Colonic mucosa (tissue), 4 donors: ENCODE measurements at regions not wholly inside any gene's neighbourhood (a gene's known extent, or its start where the extent isn't known, plus 50 kb on each side); places are given as distances from the start of the nearest gene placed in this dataset.

Experiments
- DNase-seq: peaks from one replicate; pipeline ENCODE4 v3.0.0-alpha.2; 2020
- H3K27ac ChIP-seq: fragments of 200-600 bp; one replicate; pipeline ENCODE4 v1.8.0; 2021
- H3K27me3 ChIP-seq: fragments of 200-600 bp; one replicate; pipeline ENCODE4 v1.8.0; 2021
- H3K36me3 ChIP-seq: fragments of 200-600 bp; one replicate; pipeline ENCODE4 v1.8.0; 2021
- H3K4me1 ChIP-seq: fragments of 200-600 bp; one replicate; pipeline ENCODE4 v1.8.0; 2021; ENCODE audit warnings: mild to moderate bottlenecking
- H3K4me3 ChIP-seq: fragments of 200-600 bp; one replicate; pipeline ENCODE4 v1.8.0; 2021
- H3K9ac ChIP-seq, 2 donors: one replicate each; pipeline ENCODE4 v1.7.0; 2013; ENCODE audit warnings: control low read depth in 2 of 2, low read depth in 2 of 2, low read length in 2 of 2
- H3K9me3 ChIP-seq: fragments of 200-600 bp; one replicate; pipeline ENCODE4 v1.8.0; 2021
- CTCF ChIP-seq: fragments of 200-600 bp; IDR thresholded peaks from one replicate; pipeline ENCODE4 v1.8.0; 2022; ENCODE audit warnings: antibody characterized with exemption, mild to moderate bottlenecking
- intact Hi-C: fragments of 100-400 bp; cut with DNase I; formaldehyde crosslinking; loops from one replicate; pipeline ENCODE4 v1.14.1; 2022
- donor health status: healthy.
- donor health status: DM: no; HTN: no; CAD: no.
- donor health status: DM: no; HTN: no; CAD: no.

- TF ChIP-seq CTCF, result no peak
- no peaks in the 10 kb centered on the region for H3K36me3 ChIP-seq
- H3K4me3 ChIP-seq, result no peak overlapping the region
- no peaks in the 10 kb centered on the region for H3K27me3 ChIP-seq
- no peak overlapping the region for H3K9ac ChIP-seq
- H3K9me3 ChIP-seq, result no peaks in the 10 kb centered on the region
- intact Hi-C loops, result no loop called here
- no peak for DNase-seq
- no peak overlapping the region for H3K27ac ChIP-seq
- H3K4me1 ChIP-seq, result no peaks in the 10 kb centered on the region
Measured at GRCh38 chr1:79811173-79811572, 804.6 kb upstream of the ADGRL4 start.

GRCh38 chr1:79808816-79809475 is 802.4 kb upstream of the ADGRL4 start:
- no peak for DNase-seq
- TF ChIP-seq CTCF, result no peak
- H3K4me1 ChIP-seq, result no peaks in the 10 kb centered on the region

GRCh38 chr1:79807816-79808215 is 801.3 kb upstream of the ADGRL4 start:
- no peaks in the 10 kb centered on the region for H3K9me3 ChIP-seq
- no peak overlapping the region for H3K4me3 ChIP-seq
- no peaks in the 10 kb centered on the region for H3K4me1 ChIP-seq
- TF ChIP-seq CTCF, result no peak
- intact Hi-C loops, result no loop called here
- no peaks in the 10 kb centered on the region for H3K27me3 ChIP-seq
- no peaks in the 10 kb centered on the region for H3K36me3 ChIP-seq
- H3K9ac ChIP-seq, result no peak overlapping the region
- DNase-seq, result no peak
- H3K27ac ChIP-seq, result no peak overlapping the region

More at GRCh38 chr1:79808816-79809475, 802.4 kb upstream of the ADGRL4 start:
- Histone ChIP-seq H3K27ac (no peak overlapping the region), H3K36me3 (no peaks in the 10 kb centered on the region), H3K9ac (no peak overlapping the region), H3K9me3 (no peaks in the 10 kb centered on the region), H3K4me3 (no peak overlapping the region), H3K27me3 (no peaks in the 10 kb centered on the region)
- intact Hi-C loops, result no loop called here

- no peak for TF ChIP-seq CTCF
- Histone ChIP-seq H3K4me1 (no peaks in the 10 kb centered on the region), H3K4me3 (no peak overlapping the region), H3K27me3 (no peaks in the 10 kb centered on the region), H3K9ac (no peak overlapping the region), H3K36me3 (no peaks in the 10 kb centered on the region), H3K27ac (no peak overlapping the region), H3K9me3 (no peaks in the 10 kb centered on the region)
- intact Hi-C loops, result no loop called here
- no peak for DNase-seq
Measured at GRCh38 chr1:79797487-79797886, 791.0 kb upstream of the ADGRL4 start.

- no peak overlapping the region for H3K9ac ChIP-seq
- no peak overlapping the region for H3K4me3 ChIP-seq
- H3K9me3 ChIP-seq, result no peaks in the 10 kb centered on the region
- H3K27me3 ChIP-seq, result no peaks in the 10 kb centered on the region
- no peak for TF ChIP-seq CTCF
- intact Hi-C loops, result no loop called here
- no peaks in the 10 kb centered on the region for H3K4me1 ChIP-seq
- no peaks in the 10 kb centered on the region for H3K36me3 ChIP-seq
- no peak overlapping the region for H3K27ac ChIP-seq
- no peak for DNase-seq
Measured at GRCh38 chr1:79796434-79796833, 789.9 kb upstream of the ADGRL4 start.
